ENCODE measurements at regions not wholly inside any gene's neighbourhood (a gene's known extent, or its start where the extent isn't known, plus 50 kb on each side); places are given as distances from the start of the nearest gene placed in this dataset.

DNA sequence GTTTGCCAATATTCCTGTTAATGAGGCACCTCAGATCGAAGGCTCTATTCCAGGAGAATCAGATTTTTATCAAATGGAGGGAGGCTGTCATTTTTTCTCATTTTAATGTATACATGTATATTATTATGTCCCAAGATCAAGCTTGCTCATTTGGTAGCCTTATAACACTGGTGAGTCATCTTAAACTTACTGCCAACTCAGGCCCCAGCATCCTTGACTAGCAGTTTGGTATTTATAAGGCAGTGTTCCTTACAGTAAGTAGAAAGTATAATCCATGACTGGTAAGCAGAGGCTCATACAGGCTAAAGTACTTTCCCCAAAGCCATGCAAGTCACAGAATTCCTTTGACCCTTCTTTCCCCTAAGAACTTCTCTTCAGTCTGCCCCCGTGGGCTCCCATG is 90.7 kb upstream of the NR3C1 start:
- H3F3A ChIP-seq (ENCODE audit: insufficient read depth, low read length): no peaks in the 10 kb centered on the region
- no peak overlapping the region for H2AFZ ChIP-seq (ENCODE audit: low read length)
- no peak overlapping the region for H3K27ac ChIP-seq (ENCODE audit: low read length)
- H3K9me2 ChIP-seq (replicated peaks; ENCODE audit: insufficient read depth, low read length): no peaks in the 10 kb centered on the region
- H3K9ac ChIP-seq (ENCODE audit: low read length): no peak overlapping the region
- H3K4me2 ChIP-seq (ENCODE audit: low read depth, low read length): no peak overlapping the region
- H3K36me3 ChIP-seq (replicated peaks; ENCODE audit: insufficient read depth, low read length): no peaks in the 10 kb centered on the region
- H4K20me1 ChIP-seq (ENCODE audit: insufficient read depth, low read length): no peaks in the 10 kb centered on the region
- H3K4me3 ChIP-seq (ENCODE audit: low read length): no peak overlapping the region
- TF ChIP-seq, protein P1, sequence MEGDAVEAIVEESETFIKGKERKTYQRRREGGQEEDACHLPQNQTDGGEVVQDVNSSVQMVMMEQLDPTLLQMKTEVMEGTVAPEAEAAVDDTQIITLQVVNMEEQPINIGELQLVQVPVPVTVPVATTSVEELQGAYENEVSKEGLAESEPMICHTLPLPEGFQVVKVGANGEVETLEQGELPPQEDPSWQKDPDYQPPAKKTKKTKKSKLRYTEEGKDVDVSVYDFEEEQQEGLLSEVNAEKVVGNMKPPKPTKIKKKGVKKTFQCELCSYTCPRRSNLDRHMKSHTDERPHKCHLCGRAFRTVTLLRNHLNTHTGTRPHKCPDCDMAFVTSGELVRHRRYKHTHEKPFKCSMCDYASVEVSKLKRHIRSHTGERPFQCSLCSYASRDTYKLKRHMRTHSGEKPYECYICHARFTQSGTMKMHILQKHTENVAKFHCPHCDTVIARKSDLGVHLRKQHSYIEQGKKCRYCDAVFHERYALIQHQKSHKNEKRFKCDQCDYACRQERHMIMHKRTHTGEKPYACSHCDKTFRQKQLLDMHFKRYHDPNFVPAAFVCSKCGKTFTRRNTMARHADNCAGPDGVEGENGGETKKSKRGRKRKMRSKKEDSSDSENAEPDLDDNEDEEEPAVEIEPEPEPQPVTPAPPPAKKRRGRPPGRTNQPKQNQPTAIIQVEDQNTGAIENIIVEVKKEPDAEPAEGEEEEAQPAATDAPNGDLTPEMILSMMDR (IDR thresholded peaks at IDR 0.05; ENCODE audit: low read length): no peak
- TF ChIP-seq EZH2phosphoT487 (IDR thresholded peaks at IDR 0.05; ENCODE audit: low read length) (no peak), EZH2 (optimal IDR thresholded peaks at IDR 0.05; ENCODE audit: low read depth, low read length) (no peak)
- DNase-seq: no peak
- H3K27me3 ChIP-seq (replicated peaks; ENCODE audit: insufficient read depth, low read length): no peaks in the 10 kb centered on the region
- H3K4me1 ChIP-seq (ENCODE audit: low read length): no peaks in the 10 kb centered on the region
- H3K9me3 ChIP-seq (replicated peaks; ENCODE audit: insufficient read depth, low read length): no peaks in the 10 kb centered on the region
- no peaks in the 10 kb centered on the region for H3K79me2 ChIP-seq (ENCODE audit: low read length)

DNA sequence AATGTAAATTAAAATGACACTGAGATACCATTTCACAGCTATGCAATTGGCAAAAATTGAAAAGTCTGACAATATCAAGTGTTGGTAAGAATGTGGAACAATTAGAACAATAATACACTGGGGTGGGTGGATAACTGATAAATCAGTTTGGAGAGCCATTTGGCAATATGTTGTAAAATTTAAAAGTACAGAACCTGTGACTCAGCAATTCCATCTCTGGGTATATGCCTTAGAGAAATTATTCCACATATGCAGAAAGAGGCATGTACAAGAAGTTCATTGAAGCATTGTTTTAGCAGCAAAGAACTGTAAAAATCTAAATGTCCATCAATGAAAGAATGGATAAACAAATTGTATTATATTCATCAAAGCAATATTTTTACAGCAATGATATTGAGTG is 89.3 kb upstream of the NR3C1 start:
- no peaks in the 10 kb centered on the region for H3K27me3 ChIP-seq (replicated peaks; ENCODE audit: insufficient read depth, low read length)
- no peak overlapping the region for H3K4me3 ChIP-seq (ENCODE audit: low read length)
- no peaks in the 10 kb centered on the region for H3K9me3 ChIP-seq (replicated peaks; ENCODE audit: insufficient read depth, low read length)
- no peaks in the 10 kb centered on the region for H3K9me2 ChIP-seq (replicated peaks; ENCODE audit: insufficient read depth, low read length)
- H3K4me2 ChIP-seq (ENCODE audit: low read depth, low read length): no peak overlapping the region
- no peak for DNase-seq
- H4K20me1 ChIP-seq (ENCODE audit: insufficient read depth, low read length): no peaks in the 10 kb centered on the region
- no peaks in the 10 kb centered on the region for H3F3A ChIP-seq (ENCODE audit: insufficient read depth, low read length)
- no peak overlapping the region for H3K9ac ChIP-seq (ENCODE audit: low read length)
- no peaks in the 10 kb centered on the region for H3K79me2 ChIP-seq (ENCODE audit: low read length)
- H2AFZ ChIP-seq (ENCODE audit: low read length): no peak overlapping the region
- TF ChIP-seq EZH2 (optimal IDR thresholded peaks at IDR 0.05; ENCODE audit: low read depth, low read length) (no peak), EZH2phosphoT487 (IDR thresholded peaks at IDR 0.05; ENCODE audit: low read length) (no peak)
- TF ChIP-seq, protein P1 (IDR thresholded peaks at IDR 0.05; ENCODE audit: low read length): no peak
- no peaks in the 10 kb centered on the region for H3K36me3 ChIP-seq (replicated peaks; ENCODE audit: insufficient read depth, low read length)
- no peak overlapping the region for H3K27ac ChIP-seq (ENCODE audit: low read length)
- H3K4me1 ChIP-seq (ENCODE audit: low read length): no peaks in the 10 kb centered on the region

DNA sequence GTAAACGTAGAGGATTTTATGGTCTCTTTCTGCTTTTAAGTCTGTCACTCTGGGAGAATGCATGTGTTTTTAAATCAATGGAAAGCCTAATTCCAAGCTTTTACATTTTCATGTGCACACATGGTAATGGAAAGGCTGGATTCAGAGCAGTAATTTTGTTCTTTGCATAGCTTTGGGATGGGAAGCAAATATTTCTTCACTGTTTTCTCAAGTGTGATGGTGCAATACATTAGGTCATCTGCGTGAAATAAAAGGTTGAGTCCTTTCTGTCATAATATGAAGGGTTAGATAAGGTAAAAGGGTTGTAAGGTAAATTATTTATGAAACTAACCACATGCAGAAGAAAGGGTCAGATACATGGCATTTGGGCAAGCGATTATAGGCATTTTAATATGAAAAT is 88.2 kb upstream of the NR3C1 start:
- no peaks in the 10 kb centered on the region for H3K4me1 ChIP-seq (ENCODE audit: low read length)
- no peaks in the 10 kb centered on the region for H3K9me2 ChIP-seq (replicated peaks; ENCODE audit: insufficient read depth, low read length)
- no peaks in the 10 kb centered on the region for H3K79me2 ChIP-seq (ENCODE audit: low read length)
- H3K4me2 ChIP-seq (ENCODE audit: low read depth, low read length): no peak overlapping the region
- no peaks in the 10 kb centered on the region for H4K20me1 ChIP-seq (ENCODE audit: insufficient read depth, low read length)
- H3K4me3 ChIP-seq (ENCODE audit: low read length): no peak overlapping the region
- no peaks in the 10 kb centered on the region for H3F3A ChIP-seq (ENCODE audit: insufficient read depth, low read length)
- H3K36me3 ChIP-seq (replicated peaks; ENCODE audit: insufficient read depth, low read length): no peaks in the 10 kb centered on the region
- no peak overlapping the region for H3K9ac ChIP-seq (ENCODE audit: low read length)
- no peak for DNase-seq
- no peak overlapping the region for H3K27ac ChIP-seq (ENCODE audit: low read length)
- TF ChIP-seq EZH2 (optimal IDR thresholded peaks at IDR 0.05; ENCODE audit: low read depth, low read length): no peak
- no peak for TF ChIP-seq EZH2phosphoT487 (IDR thresholded peaks at IDR 0.05; ENCODE audit: low read length)
- TF ChIP-seq, protein P1 (IDR thresholded peaks at IDR 0.05; ENCODE audit: low read length): no peak
- no peaks in the 10 kb centered on the region for H3K27me3 ChIP-seq (replicated peaks; ENCODE audit: insufficient read depth, low read length)
- H3K9me3 ChIP-seq (replicated peaks; ENCODE audit: insufficient read depth, low read length): no peaks in the 10 kb centered on the region
- no peak overlapping the region for H2AFZ ChIP-seq (ENCODE audit: low read length)

Data from MM.1S (cell line).